GM23338 (cell line): ENCODE measurements at regions not wholly inside any gene's neighbourhood (a gene's known extent, or its start where the extent isn't known, plus 50 kb on each side); places are given as distances from the start of the nearest gene placed in this dataset.

Source experiments
- ATAC-seq: fragments of 200-7000 bp; cut with Tn5 transposase; 3 replicates; pipeline ENCODE4 v1.9.1; 2020
- DNase-seq: peaks from one replicate; pipeline ENCODE4 v3.0.0-alpha.2; 2015; ENCODE audit warnings: low spot score
- H2AFZ ChIP-seq: fragments of 200-600 bp; sonication (generic); 2 replicates; pipeline ENCODE4 v1.8.0; 2016; ENCODE audit warnings: antibody characterized with exemption, mild to moderate bottlenecking, moderate library complexity
- H3F3A ChIP-seq: fragments of 200-600 bp; sonication (generic); replicated peaks from 2 replicates; pipeline ENCODE4 v1.8.0; 2017; ENCODE audit warnings: antibody characterized with exemption, mixed run types, low read depth
- H3K27ac ChIP-seq: fragments of 200-600 bp; sonication (generic); 2 replicates; pipeline ENCODE4 v1.6.1; 2016; ENCODE audit warnings: low read depth
- H3K27me3 ChIP-seq: fragments of 200-600 bp; sonication (generic); 2 replicates; pipeline ENCODE4 v1.8.0; 2016; ENCODE audit warnings: mild to moderate bottlenecking, mixed run types, moderate library complexity; ENCODE audit not compliant: insufficient read depth
- H3K36me3 ChIP-seq: fragments of 200-600 bp; sonication (generic); 2 replicates; pipeline ENCODE4 v1.8.0; 2016; ENCODE audit warnings: mild to moderate bottlenecking; ENCODE audit not compliant: insufficient read depth
- H3K4me1 ChIP-seq: fragments of 200-600 bp; sonication (generic); 2 replicates; pipeline ENCODE4 v1.8.0; 2016; ENCODE audit warnings: mild to moderate bottlenecking, moderate library complexity; ENCODE audit not compliant: insufficient read depth
- H3K4me2 ChIP-seq: fragments of 200-600 bp; sonication (generic); 2 replicates; pipeline ENCODE4 v1.7.1; 2017; ENCODE audit warnings: mixed run types
- H3K4me3 ChIP-seq: fragments of 200-600 bp; sonication (generic); 2 replicates; pipeline ENCODE4 v1.6.1; 2016; ENCODE audit warnings: mixed run types
- H3K79me2 ChIP-seq: fragments of 200-600 bp; sonication (generic); replicated peaks from 2 replicates; pipeline ENCODE4 v1.8.0; 2017; ENCODE audit warnings: mild to moderate bottlenecking; ENCODE audit not compliant: insufficient read depth
- H3K9me2 ChIP-seq: fragments of 200-600 bp; sonication (generic); 2 replicates; pipeline ENCODE4 v1.8.0; 2017; ENCODE audit not compliant: insufficient read depth
- H4K20me1 ChIP-seq: fragments of 200-600 bp; sonication (generic); replicated peaks from 2 replicates; pipeline ENCODE4 v1.8.0; 2017; ENCODE audit warnings: mild to moderate bottlenecking; ENCODE audit not compliant: insufficient read depth
- H3K27ac Mint-ChIP-seq: 2 replicates; pipeline ENCODE4 v1.8.0; 2020; ENCODE audit warnings: inconsistent platforms, mild to moderate bottlenecking, moderate library complexity, mixed read lengths
- H3K27me3 Mint-ChIP-seq: 3 replicates; pipeline ENCODE4 v1.8.0; 2022; ENCODE audit warnings: low read depth, mild to moderate bottlenecking, moderate library complexity, mixed read lengths, inconsistent platforms; ENCODE audit not compliant: insufficient read depth, poor library complexity
- H3K36me3 Mint-ChIP-seq: 3 replicates; pipeline ENCODE4 v1.8.0; 2021; ENCODE audit warnings: low read depth, mild to moderate bottlenecking, inconsistent platforms, moderate library complexity, mixed read lengths
- H3K4me1 Mint-ChIP-seq: 3 replicates; pipeline ENCODE4 v1.8.0; 2020; ENCODE audit warnings: mild to moderate bottlenecking, inconsistent platforms, mixed read lengths
- H3K4me3 Mint-ChIP-seq: 3 replicates; pipeline ENCODE4 v1.8.0; 2021; ENCODE audit warnings: moderate library complexity, mild to moderate bottlenecking, inconsistent platforms, mixed read lengths
- H3K9me3 Mint-ChIP-seq: 3 replicates; pipeline ENCODE4 v1.8.0; 2020; ENCODE audit warnings: moderate library complexity, mild to moderate bottlenecking, inconsistent platforms, mixed read lengths
- CREB1 ChIP-seq: fragments of 250-450 bp; sonication (Bioruptor Pico); IDR thresholded peaks from 2 replicates; pipeline ENCODE4 v1.5.0; 2020; ENCODE audit warnings: low read depth, mild to moderate bottlenecking, moderate library complexity
- ETS1 ChIP-seq: IDR thresholded peaks from 2 replicates; pipeline ENCODE4 v1.6.1; 2016; ENCODE audit warnings: antibody characterized with exemption
- EZH2 ChIP-seq: fragments of 200-600 bp; sonication (generic); IDR thresholded peaks from one replicate; pipeline ENCODE4 v1.8.0; 2017; ENCODE audit warnings: antibody characterized with exemption, mild to moderate bottlenecking, low read depth; ENCODE audit not compliant: unreplicated experiment
- JUNB ChIP-seq: IDR thresholded peaks from one replicate; pipeline ENCODE4 v1.6.1; 2016; ENCODE audit warnings: antibody characterized with exemption; ENCODE audit not compliant: unreplicated experiment
- NANOG ChIP-seq: IDR thresholded peaks from 2 replicates; pipeline ENCODE4 v1.6.1; 2016; ENCODE audit warnings: antibody characterized with exemption, borderline replicate concordance
- POLR2AphosphoS5 ChIP-seq: IDR thresholded peaks from 2 replicates; pipeline ENCODE4 v1.6.1; 2016; ENCODE audit warnings: antibody characterized with exemption, low read depth
- REST ChIP-seq: IDR thresholded peaks from one replicate; pipeline ENCODE4 v1.6.1; 2018; ENCODE audit warnings: antibody characterized with exemption; ENCODE audit not compliant: unreplicated experiment
- STAT1 ChIP-seq: IDR thresholded peaks from one replicate; pipeline ENCODE4 v1.6.1; 2016; ENCODE audit warnings: antibody characterized with exemption; ENCODE audit not compliant: unreplicated experiment
- ZNF114 ChIP-seq: fragments of 250-450 bp; sonication (Bioruptor Pico); IDR thresholded peaks from 2 replicates; pipeline ENCODE4 v1.5.0; 2020; ENCODE audit warnings: mild to moderate bottlenecking, moderate library complexity
- ZNF331 ChIP-seq: fragments of 250-450 bp; sonication (Bioruptor Pico); IDR thresholded peaks from 2 replicates; pipeline ENCODE4 v1.5.0; 2020; ENCODE audit warnings: low read depth, mild to moderate bottlenecking, moderate library complexity
- TF ChIP-seq, protein P1 (sequence below): fragments of 250-450 bp; sonication (Bioruptor Pico); IDR thresholded peaks from 2 replicates; pipeline ENCODE4 v1.5.0; 2020; ENCODE audit warnings: mild to moderate bottlenecking, moderate library complexity
- TF ChIP-seq, protein P2 (sequence below), 2 experiments: fragments of 200-600 bp in 1 of 2; sonication (generic) in 1 of 2; conservative IDR thresholded peaks; 2 replicates each; pipeline versions ENCODE4 v1.5.1 to v1.6.1; 2016 to 2017; ENCODE audit warnings: antibody characterized with exemption in 2 of 2, low read depth in 2 of 2, mild to moderate bottlenecking in 2 of 2, moderate library complexity in 1 of 2

DNA sequence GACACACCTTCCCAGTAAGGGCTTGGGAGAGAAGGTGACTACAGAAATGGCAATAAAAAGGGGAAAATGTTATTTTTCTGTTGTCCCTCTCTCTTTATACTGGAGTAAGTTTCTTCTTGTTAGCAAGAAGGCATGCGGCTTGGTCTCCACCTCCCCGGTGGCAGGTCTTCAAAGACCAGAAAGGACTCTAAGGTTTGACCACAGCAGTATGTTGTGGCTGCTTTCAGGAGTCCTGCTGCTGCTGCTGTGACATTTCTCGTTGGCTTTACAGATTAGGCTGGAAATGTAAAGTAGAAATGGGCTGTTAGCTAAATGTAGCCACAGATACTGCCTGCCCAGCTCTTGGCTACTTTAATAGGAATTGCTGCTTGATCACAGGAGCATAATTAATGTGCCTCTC is 175.8 kb upstream of the ZBTB20 start (continued):
- TF ChIP-seq ETS1 (no peak), CREB1 (CRISPR knock-in tag) (no peak), POLR2AphosphoS5 (no peak), NANOG (no peak)

DNA sequence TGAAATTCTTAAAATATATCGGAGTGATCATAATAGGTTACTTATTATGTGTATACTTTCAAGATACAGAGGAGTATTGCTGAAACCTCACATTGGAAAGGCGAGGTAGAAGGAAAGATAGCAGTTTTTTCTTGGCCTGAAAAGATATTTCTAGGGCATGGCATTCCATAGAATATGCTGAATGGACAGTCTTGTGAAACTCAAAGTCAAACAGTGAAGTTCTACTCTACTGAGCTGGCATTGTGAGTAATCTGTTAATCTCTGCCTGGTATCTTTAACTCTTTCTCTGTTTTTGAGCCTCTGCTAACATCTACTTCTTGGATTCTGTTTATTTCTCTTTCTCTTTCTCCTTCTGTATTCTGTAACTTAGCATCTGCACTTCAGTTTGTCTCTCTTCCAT is 176.3 kb upstream of the ZBTB20 start:
- Mint-ChIP-seq H3K27ac (no peak overlapping the region), H3K36me3 (0 out of 3 replicates have a peak, but pooled peaks cover under 1% of the 10 kb centered on the region)
- H3K27me3 ChIP-seq: no peaks in the 10 kb centered on the region
- no peak for TF ChIP-seq REST
- no peak for TF ChIP-seq JUNB
- TF ChIP-seq, protein P1, sequence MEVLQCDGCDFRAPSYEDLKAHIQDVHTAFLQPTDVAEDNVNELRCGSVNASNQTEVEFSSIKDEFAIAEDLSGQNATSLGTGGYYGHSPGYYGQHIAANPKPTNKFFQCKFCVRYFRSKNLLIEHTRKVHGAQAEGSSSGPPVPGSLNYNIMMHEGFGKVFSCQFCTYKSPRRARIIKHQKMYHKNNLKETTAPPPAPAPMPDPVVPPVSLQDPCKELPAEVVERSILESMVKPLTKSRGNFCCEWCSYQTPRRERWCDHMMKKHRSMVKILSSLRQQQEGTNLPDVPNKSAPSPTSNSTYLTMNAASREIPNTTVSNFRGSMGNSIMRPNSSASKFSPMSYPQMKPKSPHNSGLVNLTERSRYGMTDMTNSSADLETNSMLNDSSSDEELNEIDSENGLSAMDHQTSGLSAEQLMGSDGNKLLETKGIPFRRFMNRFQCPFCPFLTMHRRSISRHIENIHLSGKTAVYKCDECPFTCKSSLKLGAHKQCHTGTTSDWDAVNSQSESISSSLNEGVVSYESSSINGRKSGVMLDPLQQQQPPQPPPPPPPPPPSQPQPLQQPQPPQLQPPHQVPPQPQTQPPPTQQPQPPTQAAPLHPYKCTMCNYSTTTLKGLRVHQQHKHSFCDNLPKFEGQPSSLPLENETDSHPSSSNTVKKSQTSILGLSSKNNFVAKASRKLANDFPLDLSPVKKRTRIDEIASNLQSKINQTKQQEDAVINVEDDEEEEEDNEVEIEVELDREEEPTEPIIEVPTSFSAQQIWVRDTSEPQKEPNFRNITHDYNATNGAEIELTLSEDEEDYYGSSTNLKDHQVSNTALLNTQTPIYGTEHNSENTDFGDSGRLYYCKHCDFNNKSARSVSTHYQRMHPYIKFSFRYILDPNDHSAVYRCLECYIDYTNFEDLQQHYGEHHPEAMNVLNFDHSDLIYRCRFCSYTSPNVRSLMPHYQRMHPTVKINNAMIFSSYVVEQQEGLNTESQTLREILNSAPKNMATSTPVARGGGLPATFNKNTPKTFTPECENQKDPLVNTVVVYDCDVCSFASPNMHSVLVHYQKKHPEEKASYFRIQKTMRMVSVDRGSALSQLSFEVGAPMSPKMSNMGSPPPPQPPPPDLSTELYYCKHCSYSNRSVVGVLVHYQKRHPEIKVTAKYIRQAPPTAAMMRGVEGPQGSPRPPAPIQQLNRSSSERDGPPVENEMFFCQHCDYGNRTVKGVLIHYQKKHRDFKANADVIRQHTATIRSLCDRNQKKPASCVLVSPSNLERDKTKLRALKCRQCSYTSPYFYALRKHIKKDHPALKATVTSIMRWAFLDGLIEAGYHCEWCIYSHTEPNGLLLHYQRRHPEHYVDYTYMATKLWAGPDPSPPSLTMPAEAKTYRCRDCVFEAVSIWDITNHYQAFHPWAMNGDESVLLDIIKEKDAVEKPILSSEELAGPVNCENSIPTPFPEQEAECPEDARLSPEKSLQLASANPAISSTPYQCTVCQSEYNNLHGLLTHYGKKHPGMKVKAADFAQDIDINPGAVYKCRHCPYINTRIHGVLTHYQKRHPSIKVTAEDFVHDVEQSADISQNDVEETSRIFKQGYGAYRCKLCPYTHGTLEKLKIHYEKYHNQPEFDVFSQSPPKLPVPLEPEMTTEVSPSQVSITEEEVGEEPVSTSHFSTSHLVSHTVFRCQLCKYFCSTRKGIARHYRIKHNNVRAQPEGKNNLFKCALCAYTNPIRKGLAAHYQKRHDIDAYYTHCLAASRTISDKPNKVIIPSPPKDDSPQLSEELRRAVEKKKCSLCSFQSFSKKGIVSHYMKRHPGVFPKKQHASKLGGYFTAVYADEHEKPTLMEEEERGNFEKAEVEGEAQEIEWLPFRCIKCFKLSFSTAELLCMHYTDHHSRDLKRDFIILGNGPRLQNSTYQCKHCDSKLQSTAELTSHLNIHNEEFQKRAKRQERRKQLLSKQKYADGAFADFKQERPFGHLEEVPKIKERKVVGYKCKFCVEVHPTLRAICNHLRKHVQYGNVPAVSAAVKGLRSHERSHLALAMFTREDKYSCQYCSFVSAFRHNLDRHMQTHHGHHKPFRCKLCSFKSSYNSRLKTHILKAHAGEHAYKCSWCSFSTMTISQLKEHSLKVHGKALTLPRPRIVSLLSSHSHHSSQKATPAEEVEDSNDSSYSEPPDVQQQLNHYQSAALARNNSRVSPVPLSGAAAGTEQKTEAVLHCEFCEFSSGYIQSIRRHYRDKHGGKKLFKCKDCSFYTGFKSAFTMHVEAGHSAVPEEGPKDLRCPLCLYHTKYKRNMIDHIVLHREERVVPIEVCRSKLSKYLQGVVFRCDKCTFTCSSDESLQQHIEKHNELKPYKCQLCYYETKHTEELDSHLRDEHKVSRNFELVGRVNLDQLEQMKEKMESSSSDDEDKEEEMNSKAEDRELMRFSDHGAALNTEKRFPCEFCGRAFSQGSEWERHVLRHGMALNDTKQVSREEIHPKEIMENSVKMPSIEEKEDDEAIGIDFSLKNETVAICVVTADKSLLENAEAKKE: no peak
- TF ChIP-seq ZNF114 (CRISPR knock-in tag): no peak
- no peak for TF ChIP-seq ZNF331 (CRISPR knock-in tag)
- TF ChIP-seq, protein P2, sequence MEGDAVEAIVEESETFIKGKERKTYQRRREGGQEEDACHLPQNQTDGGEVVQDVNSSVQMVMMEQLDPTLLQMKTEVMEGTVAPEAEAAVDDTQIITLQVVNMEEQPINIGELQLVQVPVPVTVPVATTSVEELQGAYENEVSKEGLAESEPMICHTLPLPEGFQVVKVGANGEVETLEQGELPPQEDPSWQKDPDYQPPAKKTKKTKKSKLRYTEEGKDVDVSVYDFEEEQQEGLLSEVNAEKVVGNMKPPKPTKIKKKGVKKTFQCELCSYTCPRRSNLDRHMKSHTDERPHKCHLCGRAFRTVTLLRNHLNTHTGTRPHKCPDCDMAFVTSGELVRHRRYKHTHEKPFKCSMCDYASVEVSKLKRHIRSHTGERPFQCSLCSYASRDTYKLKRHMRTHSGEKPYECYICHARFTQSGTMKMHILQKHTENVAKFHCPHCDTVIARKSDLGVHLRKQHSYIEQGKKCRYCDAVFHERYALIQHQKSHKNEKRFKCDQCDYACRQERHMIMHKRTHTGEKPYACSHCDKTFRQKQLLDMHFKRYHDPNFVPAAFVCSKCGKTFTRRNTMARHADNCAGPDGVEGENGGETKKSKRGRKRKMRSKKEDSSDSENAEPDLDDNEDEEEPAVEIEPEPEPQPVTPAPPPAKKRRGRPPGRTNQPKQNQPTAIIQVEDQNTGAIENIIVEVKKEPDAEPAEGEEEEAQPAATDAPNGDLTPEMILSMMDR (conservative IDR thresholded peaks at IDR 0.05; ENCODE audit: low read depth in 2 of 2): no peak
- no peak for TF ChIP-seq POLR2AphosphoS5
- TF ChIP-seq STAT1: no peak
- TF ChIP-seq ETS1: no peak
- TF ChIP-seq CREB1 (CRISPR knock-in tag): no peak
- TF ChIP-seq NANOG: no peak
- TF ChIP-seq EZH2: no peak

More for the DNA sequence above, 176.3 kb upstream of the ZBTB20 start:
- H3K27ac ChIP-seq: no peak overlapping the region
- no peaks in the 10 kb centered on the region for H3K9me3 Mint-ChIP-seq
- no peak overlapping the region for H3K4me2 ChIP-seq
- peaks cover 2% of the 10 kb centered on the region for H3K27me3 Mint-ChIP-seq
- H3K4me3 Mint-ChIP-seq: no peak overlapping the region
- peaks cover 44% of the 10 kb centered on the region for H3K4me1 Mint-ChIP-seq
- H4K20me1 ChIP-seq: no peaks in the 10 kb centered on the region
- no peaks in the 10 kb centered on the region for H3K36me3 ChIP-seq
- peaks cover 30% of the 10 kb centered on the region for H3K79me2 ChIP-seq
- H3F3A ChIP-seq: no peaks in the 10 kb centered on the region
- no peaks in the 10 kb centered on the region for H3K9me2 ChIP-seq
- no peak overlapping the region for H2AFZ ChIP-seq
- DNase-seq (no peak), ATAC-seq (no peak)
- H3K4me3 ChIP-seq: no peak overlapping the region
- peaks cover 39% of the 10 kb centered on the region for H3K4me1 ChIP-seq
